ENCODE measurements at regions not wholly inside any gene's neighbourhood (a gene's known extent, or its start where the extent isn't known, plus 50 kb on each side); places are given as distances from the start of the nearest gene placed in this dataset.

GRCh38 chr1:78420688-78421087, 70.1 kb upstream of the PTGFR start:
- Histone ChIP-seq H3K27me3 (no peaks in the 10 kb centered on the region), H3K4me3 (no peak overlapping the region), H3K36me3 (no peaks in the 10 kb centered on the region), H3K4me1 (no peaks in the 10 kb centered on the region), H3K9me3 (no peaks in the 10 kb centered on the region), H3K27ac (no peak overlapping the region)
- intact Hi-C loops (cut with DNase I; ENCODE audit: low total_unique reads) = no loop called here
- TF ChIP-seq POLR2A (IDR thresholded peaks at IDR 0.05) = no peak
- no peak for TF ChIP-seq CTCF (IDR thresholded peaks at IDR 0.05)
- no peak for TF ChIP-seq POLR2AphosphoS5 (IDR thresholded peaks at IDR 0.05)
- TF ChIP-seq EP300 (IDR thresholded peaks at IDR 0.05) = no peak
- no peak for DNase-seq

GRCh38 chr1:78424720-78425119, 66.1 kb upstream of the PTGFR start:
- H3K4me1 ChIP-seq = no peaks in the 10 kb centered on the region

GRCh38 chr1:78426408-78426807, 64.4 kb upstream of the PTGFR start:
- no peak for DNase-seq
- no peak overlapping the region for H3K27ac ChIP-seq

More at GRCh38 chr1:78424720-78425119, 66.1 kb upstream of the PTGFR start:
- intact Hi-C loops (cut with DNase I; ENCODE audit: low total_unique reads) = no loop called here
- 71 to 85% (median 81%) methylated on average over 5 of the region's 5 CpGs for WGBS, 5 donors
- no peak overlapping the region for H3K4me3 ChIP-seq
- no peaks in the 10 kb centered on the region for H3K36me3 ChIP-seq
- TF ChIP-seq CTCF (IDR thresholded peaks at IDR 0.05) (no peak), POLR2AphosphoS5 (IDR thresholded peaks at IDR 0.05) (no peak), POLR2A (IDR thresholded peaks at IDR 0.05) (no peak)
- H3K27ac ChIP-seq = no peak overlapping the region
- no peaks in the 10 kb centered on the region for H3K9me3 ChIP-seq
- DNase-seq = no peak
- H3K27me3 ChIP-seq = no peaks in the 10 kb centered on the region

GRCh38 chr1:78427506-78427905, 63.3 kb upstream of the PTGFR start:
- H3K27ac ChIP-seq = no peak overlapping the region
- H3K36me3 ChIP-seq = no peaks in the 10 kb centered on the region
- TF ChIP-seq POLR2AphosphoS5 (IDR thresholded peaks at IDR 0.05) (no peak), EP300 (IDR thresholded peaks at IDR 0.05) (no peak), POLR2A (IDR thresholded peaks at IDR 0.05) (no peak)
- no peaks in the 10 kb centered on the region for H3K9me3 ChIP-seq
- no peak for DNase-seq
- H3K27me3 ChIP-seq = no peaks in the 10 kb centered on the region
- H3K4me3 ChIP-seq = no peak overlapping the region
- WGBS, 5 donors = 36 to 58% (median 53%) methylated on average over 2 of the region's 2 CpGs
- intact Hi-C loops (cut with DNase I; ENCODE audit: low total_unique reads) = no loop called here
- no peaks in the 10 kb centered on the region for H3K4me1 ChIP-seq

More at GRCh38 chr1:78426408-78426807, 64.4 kb upstream of the PTGFR start:
- no peaks in the 10 kb centered on the region for H3K27me3 ChIP-seq
- WGBS, 5 donors = 41 to 65% (median 52%) methylated on average over 4 of the region's 4 CpGs
- TF ChIP-seq EP300 (IDR thresholded peaks at IDR 0.05) (no peak), POLR2A (IDR thresholded peaks at IDR 0.05) (no peak), CTCF (IDR thresholded peaks at IDR 0.05) (no peak), POLR2AphosphoS5 (IDR thresholded peaks at IDR 0.05) (no peak)
- H3K4me3 ChIP-seq = no peak overlapping the region
- intact Hi-C loops (cut with DNase I; ENCODE audit: low total_unique reads) = no loop called here
- H3K4me1 ChIP-seq = no peaks in the 10 kb centered on the region
- H3K36me3 ChIP-seq = no peaks in the 10 kb centered on the region
- no peaks in the 10 kb centered on the region for H3K9me3 ChIP-seq

- H3K9me3 ChIP-seq = no peaks in the 10 kb centered on the region
- WGBS, 5 donors = 44 to 68% (median 47%) methylated on average over 1 of the region's 1 CpG
- H3K4me3 ChIP-seq = no peak overlapping the region
- TF ChIP-seq POLR2A (IDR thresholded peaks at IDR 0.05) = no peak
- TF ChIP-seq POLR2AphosphoS5 (IDR thresholded peaks at IDR 0.05) = no peak
- TF ChIP-seq CTCF (IDR thresholded peaks at IDR 0.05) = no peak
- no peak for TF ChIP-seq EP300 (IDR thresholded peaks at IDR 0.05)
- intact Hi-C loops (cut with DNase I; ENCODE audit: low total_unique reads) = no loop called here
- no peaks in the 10 kb centered on the region for H3K27me3 ChIP-seq
- DNase-seq = no peak
- H3K27ac ChIP-seq = no peak overlapping the region
- H3K4me1 ChIP-seq = no peaks in the 10 kb centered on the region
- no peaks in the 10 kb centered on the region for H3K36me3 ChIP-seq
Measured at GRCh38 chr1:78432016-78432415, 58.8 kb upstream of the PTGFR start.
